Large intestine (tissue), 3 donors: ENCODE measurements at regions not wholly inside any gene's neighbourhood (a gene's known extent, or its start where the extent isn't known, plus 50 kb on each side); places are given as distances from the start of the nearest gene placed in this dataset.

Source experiments
- DNase-seq, 2 donors: peaks; one replicate each; pipeline versions ENCODE4 v3.0.0 to v3.0.0-alpha.2; 2013
- H3K27ac ChIP-seq: one replicate; pipeline ENCODE4 v1.5.1; 2013; ENCODE audit warnings: low read length
- H3K27me3 ChIP-seq: 2 replicates; pipeline ENCODE4 v1.6.1; 2013; ENCODE audit warnings: low read length; ENCODE audit not compliant: control insufficient read depth, insufficient read depth
- H3K36me3 ChIP-seq: 2 replicates; pipeline ENCODE4 v1.6.1; 2013; ENCODE audit warnings: low read length; ENCODE audit not compliant: control insufficient read depth, insufficient read depth
- H3K4me1 ChIP-seq: one replicate; pipeline ENCODE4 v1.6.1; 2013; ENCODE audit warnings: low read length; ENCODE audit not compliant: control insufficient read depth, insufficient read depth
- H3K4me3 ChIP-seq: one replicate; pipeline ENCODE4 v1.5.1; 2013; ENCODE audit warnings: low read length
- H3K9me3 ChIP-seq: one replicate; pipeline ENCODE4 v1.6.1; 2013; ENCODE audit warnings: mild to moderate bottlenecking, low read depth, low read length, moderate library complexity; ENCODE audit not compliant: control insufficient read depth
- WGBS: methylation state at CpG from one replicate; pipeline ENCODE4 v1.1.5; 2013; ENCODE audit warnings: low lambda C conversion rate; ENCODE audit not compliant: insufficient coverage; 5-methylcytosine and 5-hydroxymethylcytosine counted together

GRCh38 chr13:106259928-106260327 lies 275.5 kb downstream of the EFNB2 start:
- Histone ChIP-seq H3K9me3 (peaks cover 14% of the 10 kb centered on the region), H3K4me3 (no peak overlapping the region), H3K36me3 (no peaks in the 10 kb centered on the region), H3K27me3 (no peaks in the 10 kb centered on the region), H3K4me1 (no peaks in the 10 kb centered on the region), H3K27ac (no peak overlapping the region)
- DNase-seq: no peak
- WGBS: no CpG with 5 or more reads among the region's 19 CpGs

DNA sequence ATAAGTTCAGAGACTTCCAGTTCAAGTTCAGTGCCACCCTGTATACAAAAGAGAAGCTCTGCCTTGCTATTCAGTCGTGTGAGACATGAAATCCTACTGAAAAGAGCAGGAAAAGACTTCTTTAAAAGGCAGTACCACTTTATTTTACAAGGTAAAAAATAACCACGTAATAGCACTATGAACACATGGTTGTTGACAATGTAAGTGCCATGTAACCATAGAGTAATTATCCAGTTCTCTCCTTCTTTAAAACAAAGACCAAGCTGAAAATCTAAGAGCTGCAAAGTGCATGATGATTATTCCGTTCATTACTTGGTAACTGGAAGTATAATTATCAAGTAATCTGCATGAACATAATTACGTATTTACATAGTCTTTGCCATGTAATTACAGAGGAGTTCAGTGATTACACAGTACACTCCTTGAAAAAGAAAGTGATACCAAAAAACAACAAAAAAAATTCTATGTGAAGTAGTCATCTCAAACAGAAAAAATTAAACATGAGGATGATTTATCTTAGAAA lies 288.7 kb downstream of the EFNB2 start:
- no peak overlapping the region for H3K4me3 ChIP-seq
- H3K27ac ChIP-seq: no peak overlapping the region
- H3K36me3 ChIP-seq: no peaks in the 10 kb centered on the region
- WGBS: 75% methylated on average over 4 of the region's 4 CpGs
- H3K4me1 ChIP-seq: no peaks in the 10 kb centered on the region
- no peaks in the 10 kb centered on the region for H3K9me3 ChIP-seq
- DNase-seq: no peak
- no peaks in the 10 kb centered on the region for H3K27me3 ChIP-seq

GRCh38 chr13:106246242-106246641 lies 289.2 kb downstream of the EFNB2 start:
- Histone ChIP-seq H3K4me3 (no peak overlapping the region), H3K27me3 (no peaks in the 10 kb centered on the region), H3K9me3 (no peaks in the 10 kb centered on the region), H3K36me3 (no peaks in the 10 kb centered on the region), H3K4me1 (no peaks in the 10 kb centered on the region), H3K27ac (no peak overlapping the region)
- DNase-seq: no peak
- 71% methylated on average over 3 of the region's 3 CpGs for WGBS

- no peak for DNase-seq
- Histone ChIP-seq H3K4me3 (no peak overlapping the region), H3K9me3 (no peaks in the 10 kb centered on the region), H3K27me3 (no peaks in the 10 kb centered on the region), H3K36me3 (no peaks in the 10 kb centered on the region), H3K27ac (no peak overlapping the region), H3K4me1 (no peaks in the 10 kb centered on the region)
- 67% methylated on average over 2 of the region's 6 CpGs for WGBS
Measured at GRCh38 chr13:106243011-106243565, 292.4 kb downstream of the EFNB2 start.

DNA sequence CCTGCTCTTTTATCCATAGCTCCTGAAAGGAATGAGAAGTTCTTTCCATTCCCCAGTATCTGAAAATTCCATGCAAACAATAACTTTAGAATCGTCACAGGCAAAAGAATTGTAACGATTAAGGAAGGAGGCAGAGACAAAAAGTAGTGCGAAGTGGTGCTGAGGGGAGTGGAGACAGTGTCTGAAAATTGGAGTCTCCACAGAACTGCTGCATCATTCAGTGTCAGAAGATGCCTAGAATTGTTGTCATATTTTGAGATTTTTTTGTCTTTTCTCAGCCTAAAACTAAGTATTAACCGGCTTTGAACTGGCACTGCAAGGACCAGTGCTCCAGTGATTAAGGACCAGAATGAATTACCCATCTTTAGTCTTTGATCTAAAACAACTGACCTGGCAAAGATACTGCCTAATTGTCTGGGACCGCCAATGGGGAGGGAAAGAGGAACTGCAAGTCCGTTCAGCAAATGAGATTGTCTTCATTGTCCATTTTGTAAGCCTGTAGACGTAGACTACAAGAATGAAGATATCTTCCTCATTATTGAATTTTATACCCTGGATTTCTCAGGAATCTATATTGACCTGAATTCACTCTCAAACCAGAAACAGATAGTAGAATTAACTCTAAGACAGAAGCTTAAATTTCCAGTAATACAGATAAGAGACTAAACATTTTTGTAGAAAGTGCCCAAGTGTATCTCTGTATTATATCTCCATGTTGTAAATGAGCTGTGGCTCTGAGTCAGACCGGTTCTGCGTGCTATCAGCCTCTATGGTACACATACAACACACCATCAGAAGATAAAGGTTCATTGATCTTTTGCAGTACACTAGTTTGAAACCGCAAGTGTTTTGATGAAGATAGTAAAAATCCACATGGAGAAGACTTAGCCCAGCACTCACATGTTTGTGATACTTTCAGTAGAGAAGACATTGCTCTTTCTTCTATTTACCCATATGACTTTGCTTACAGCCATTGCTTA lies 293.2 kb downstream of the EFNB2 start:
- 90% methylated on average over 2 of the region's 10 CpGs for WGBS
- H3K36me3 ChIP-seq: no peaks in the 10 kb centered on the region
- no peaks in the 10 kb centered on the region for H3K9me3 ChIP-seq
- no peaks in the 10 kb centered on the region for H3K27me3 ChIP-seq
- peak; percentile 44 to 75 for DNase-seq
- no peak overlapping the region for H3K4me3 ChIP-seq
- no peaks in the 10 kb centered on the region for H3K4me1 ChIP-seq
- no peak overlapping the region for H3K27ac ChIP-seq

DNA sequence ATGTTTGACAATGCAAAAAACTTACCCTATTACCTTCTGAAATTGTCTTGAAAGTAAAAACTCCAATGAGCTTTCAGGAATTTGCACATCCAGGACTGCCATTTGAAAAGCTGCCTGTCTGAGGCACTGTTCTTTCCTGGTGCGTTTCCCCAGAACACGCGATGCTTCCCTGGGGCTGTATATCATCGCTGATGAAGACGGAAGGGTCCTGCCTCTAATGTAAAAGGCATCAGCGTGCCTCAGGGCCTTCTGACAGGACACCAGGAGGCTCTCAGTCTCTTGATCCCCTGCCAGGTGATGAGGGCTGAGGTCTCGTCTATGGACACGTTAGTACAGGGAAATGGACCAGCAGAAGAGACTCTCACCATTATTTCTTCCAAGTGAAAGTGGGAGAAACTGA lies 296.8 kb downstream of the EFNB2 start:
- H3K4me3 ChIP-seq: no peak overlapping the region

GRCh38 chr13:106234636-106235035 lies 300.8 kb downstream of the EFNB2 start:
- no peaks in the 10 kb centered on the region for H3K4me1 ChIP-seq
- peak in 1 of 2 donors; percentile 10 for DNase-seq
- H3K4me3 ChIP-seq: no peak overlapping the region
- no CpG with 5 or more reads among the region's 9 CpGs for WGBS
- no peak overlapping the region for H3K27ac ChIP-seq
- H3K27me3 ChIP-seq: no peaks in the 10 kb centered on the region
- H3K36me3 ChIP-seq: no peaks in the 10 kb centered on the region
- peaks cover 7% of the 10 kb centered on the region for H3K9me3 ChIP-seq

More for the DNA sequence above, 296.8 kb downstream of the EFNB2 start:
- H3K9me3 ChIP-seq: no peaks in the 10 kb centered on the region
- no peaks in the 10 kb centered on the region for H3K27me3 ChIP-seq
- no peak overlapping the region for H3K27ac ChIP-seq
- no peak for DNase-seq
- H3K4me1 ChIP-seq: no peaks in the 10 kb centered on the region
- 100% methylated on average over 1 of the region's 8 CpGs for WGBS
- H3K36me3 ChIP-seq: no peaks in the 10 kb centered on the region

GRCh38 chr13:106233134-106233735 lies 302.2 kb downstream of the EFNB2 start:
- Histone ChIP-seq H3K27ac (no peak overlapping the region), H3K4me1 (no peaks in the 10 kb centered on the region), H3K36me3 (no peaks in the 10 kb centered on the region), H3K27me3 (no peaks in the 10 kb centered on the region), H3K4me3 (no peak overlapping the region), H3K9me3 (peaks cover 7% of the 10 kb centered on the region)
- DNase-seq: no peak
- WGBS: 63% methylated on average over 1 of the region's 1 CpG

- no peaks in the 10 kb centered on the region for H3K36me3 ChIP-seq
- no peak overlapping the region for H3K4me3 ChIP-seq
- no peaks in the 10 kb centered on the region for H3K4me1 ChIP-seq
- WGBS: 100% methylated on average over 1 of the region's 3 CpGs
- H3K27ac ChIP-seq: no peak overlapping the region
- no peaks in the 10 kb centered on the region for H3K27me3 ChIP-seq
- peaks cover 7% of the 10 kb centered on the region for H3K9me3 ChIP-seq
- DNase-seq: no peak
Measured at GRCh38 chr13:106232681-106233080, 302.8 kb downstream of the EFNB2 start.

- Histone ChIP-seq H3K4me3 (no peak overlapping the region), H3K9me3 (peaks cover 7% of the 10 kb centered on the region), H3K27ac (no peak overlapping the region), H3K36me3 (no peaks in the 10 kb centered on the region), H3K27me3 (no peaks in the 10 kb centered on the region), H3K4me1 (no peaks in the 10 kb centered on the region)
- WGBS: no CpG with 5 or more reads among the region's 1 CpG
- no peak for DNase-seq
Measured at GRCh38 chr13:106230450-106230849, 305.0 kb downstream of the EFNB2 start.
